ENCODE measurements at regions not wholly inside any gene's neighbourhood (a gene's known extent, or its start where the extent isn't known, plus 50 kb on each side); places are given as distances from the start of the nearest gene placed in this dataset.

GRCh38 chr13:79871594-79871993 lies 390.6 kb downstream of the NDFIP2 start:
- no peak for TF ChIP-seq CTCF (IDR thresholded peaks at IDR 0.05; ENCODE audit: unreplicated experiment)
- DNase-seq (ENCODE audit: low spot score): no peak
- Mint-ChIP-seq H3K27ac (ENCODE audit: unreplicated experiment) (no peak overlapping the region), H3K27me3 (ENCODE audit: unreplicated experiment) (peaks cover 1% of the 10 kb centered on the region), H3K9me3 (ENCODE audit: unreplicated experiment) (no peaks in the 10 kb centered on the region), H3K36me3 (ENCODE audit: low read depth, unreplicated experiment) (no peaks in the 10 kb centered on the region), H3K4me1 (ENCODE audit: unreplicated experiment) (peaks cover 15% of the 10 kb centered on the region), H3K4me3 (ENCODE audit: unreplicated experiment) (no peak overlapping the region)

GRCh38 chr13:79870766-79871165 lies 389.8 kb downstream of the NDFIP2 start:
- Mint-ChIP-seq H3K4me1 (ENCODE audit: unreplicated experiment) (peaks cover 15% of the 10 kb centered on the region), H3K36me3 (ENCODE audit: low read depth, unreplicated experiment) (no peaks in the 10 kb centered on the region), H3K9me3 (ENCODE audit: unreplicated experiment) (no peaks in the 10 kb centered on the region), H3K27ac (ENCODE audit: unreplicated experiment) (peak overlapping the region; percentile 57), H3K27me3 (ENCODE audit: unreplicated experiment) (peaks cover 1% of the 10 kb centered on the region), H3K4me3 (ENCODE audit: unreplicated experiment) (no peak overlapping the region)
- no peak for TF ChIP-seq CTCF (IDR thresholded peaks at IDR 0.05; ENCODE audit: unreplicated experiment)
- DNase-seq (ENCODE audit: low spot score): no peak

GRCh38 chr13:79870123-79870522 lies 389.2 kb downstream of the NDFIP2 start:
- H3K4me1 Mint-ChIP-seq (ENCODE audit: unreplicated experiment): peaks cover 15% of the 10 kb centered on the region
- peaks cover 1% of the 10 kb centered on the region for H3K27me3 Mint-ChIP-seq (ENCODE audit: unreplicated experiment)
- DNase-seq (ENCODE audit: low spot score): no peak
- peak overlapping the region; percentile 97 for H3K27ac Mint-ChIP-seq (ENCODE audit: unreplicated experiment)
- TF ChIP-seq CTCF (IDR thresholded peaks at IDR 0.05; ENCODE audit: unreplicated experiment): no peak
- H3K9me3 Mint-ChIP-seq (ENCODE audit: unreplicated experiment): no peaks in the 10 kb centered on the region
- no peak overlapping the region for H3K4me3 Mint-ChIP-seq (ENCODE audit: unreplicated experiment)
- H3K36me3 Mint-ChIP-seq (ENCODE audit: low read depth, unreplicated experiment): no peaks in the 10 kb centered on the region

GRCh38 chr13:79869326-79869725 lies 388.4 kb downstream of the NDFIP2 start:
- Mint-ChIP-seq H3K27me3 (ENCODE audit: unreplicated experiment) (peaks cover 1% of the 10 kb centered on the region), H3K27ac (ENCODE audit: unreplicated experiment) (peak overlapping the region; percentile 97), H3K9me3 (ENCODE audit: unreplicated experiment) (no peaks in the 10 kb centered on the region), H3K36me3 (ENCODE audit: low read depth, unreplicated experiment) (no peaks in the 10 kb centered on the region), H3K4me3 (ENCODE audit: unreplicated experiment) (no peak overlapping the region), H3K4me1 (ENCODE audit: unreplicated experiment) (peaks cover 15% of the 10 kb centered on the region)
- TF ChIP-seq CTCF (IDR thresholded peaks at IDR 0.05; ENCODE audit: unreplicated experiment): no peak
- DNase-seq (ENCODE audit: low spot score): no peak

- Mint-ChIP-seq H3K4me1 (ENCODE audit: unreplicated experiment) (peaks cover 15% of the 10 kb centered on the region), H3K27me3 (ENCODE audit: unreplicated experiment) (peaks cover 1% of the 10 kb centered on the region), H3K27ac (ENCODE audit: unreplicated experiment) (no peak overlapping the region), H3K9me3 (ENCODE audit: unreplicated experiment) (no peaks in the 10 kb centered on the region), H3K36me3 (ENCODE audit: low read depth, unreplicated experiment) (no peaks in the 10 kb centered on the region), H3K4me3 (ENCODE audit: unreplicated experiment) (no peak overlapping the region)
- TF ChIP-seq CTCF (IDR thresholded peaks at IDR 0.05; ENCODE audit: unreplicated experiment): no peak
- no peak for DNase-seq (ENCODE audit: low spot score)
These were observed 386.3 kb downstream of the NDFIP2 start for GRCh38 chr13:79867254-79867653.

All from endothelial cell (in vitro differentiated cells).